Mesenchymal stem cell (in vitro differentiated cells and primary cell): ENCODE measurements at regions not wholly inside any gene's neighbourhood (a gene's known extent, or its start where the extent isn't known, plus 50 kb on each side); places are given as distances from the start of the nearest gene placed in this dataset.

Experiments
- DNase-seq: peaks from one replicate; pipeline ENCODE4 v3.0.0-alpha.2; 2013
- H2AFZ ChIP-seq: one replicate; pipeline ENCODE4 v1.6.1; 2013; ENCODE audit warnings: low read depth, mild to moderate bottlenecking, control low read depth, inconsistent platforms, low read length, moderate library complexity
- H2AK5ac ChIP-seq: 2 replicates; pipeline ENCODE4 v1.6.1; 2013; ENCODE audit warnings: low read length, moderate library complexity, mild to moderate bottlenecking, inconsistent platforms; ENCODE audit not compliant: severe bottlenecking
- H2BK120ac ChIP-seq: one replicate; pipeline ENCODE4 v1.6.1; 2013; ENCODE audit warnings: low read depth, mild to moderate bottlenecking, inconsistent platforms, low read length, moderate library complexity
- H2BK12ac ChIP-seq, 2 experiments: one replicate each; pipeline ENCODE4 v1.6.1; 2013; ENCODE audit warnings: inconsistent platforms in 2 of 2, low read length in 2 of 2, mild to moderate bottlenecking in 2 of 2, moderate library complexity in 2 of 2, control low read depth in 1 of 2
- H2BK15ac ChIP-seq: one replicate; pipeline ENCODE4 v1.6.1; 2013; ENCODE audit warnings: mild to moderate bottlenecking, low read depth, inconsistent platforms; ENCODE audit not compliant: poor library complexity, severe bottlenecking
- H2BK5ac ChIP-seq: 2 replicates; pipeline ENCODE4 v1.6.1; 2013; ENCODE audit warnings: low read depth, mild to moderate bottlenecking, low read length, control low read depth, inconsistent platforms; ENCODE audit not compliant: poor library complexity, severe bottlenecking
- H3K14ac ChIP-seq, 2 experiments: one replicate each; pipeline ENCODE4 v1.6.1; 2013; ENCODE audit warnings: inconsistent platforms in 2 of 2, low read length in 2 of 2, control low read depth in 1 of 2, mild to moderate bottlenecking in 1 of 2, moderate library complexity in 1 of 2
- H3K18ac ChIP-seq, 2 experiments: one replicate each; pipeline ENCODE4 v1.6.1; 2013; ENCODE audit warnings: inconsistent platforms in 2 of 2, low read length in 2 of 2, control low read depth in 1 of 2, low read depth in 1 of 2, mild to moderate bottlenecking in 1 of 2
- H3K23ac ChIP-seq, 2 experiments: one replicate each; pipeline ENCODE4 v1.6.1; 2013; ENCODE audit warnings: inconsistent platforms in 2 of 2, low read length in 2 of 2, mild to moderate bottlenecking in 2 of 2, moderate library complexity in 2 of 2, control low read depth in 1 of 2
- H3K27ac ChIP-seq: 2 replicates; pipeline ENCODE4 v1.5.1; 2013; ENCODE audit warnings: mild to moderate bottlenecking, moderate library complexity, low read length, control low read depth, inconsistent platforms; ENCODE audit not compliant: poor library complexity, severe bottlenecking
- H3K27me3 ChIP-seq, 2 experiments: 2 replicates each; pipeline versions ENCODE4 v1.6.1 to v1.7.0; 2013; ENCODE audit warnings: low read length in 2 of 2, mild to moderate bottlenecking in 2 of 2, moderate library complexity in 2 of 2, control low read depth in 1 of 2, inconsistent platforms in 1 of 2; ENCODE audit not compliant: control insufficient read depth in 1 of 2, insufficient read depth in 1 of 2
- H3K36me3 ChIP-seq, 2 experiments: 2 replicates each; pipeline versions ENCODE4 v1.6.1 to v1.7.0; 2013; ENCODE audit warnings: low read length in 2 of 2, control low read depth in 1 of 2, inconsistent platforms in 1 of 2, low read depth in 1 of 2, mild to moderate bottlenecking in 1 of 2; ENCODE audit not compliant: insufficient read depth in 2 of 2, control insufficient read depth in 1 of 2
- H3K4ac ChIP-seq, 2 experiments: one replicate each; pipeline ENCODE4 v1.6.1; 2013; ENCODE audit warnings: inconsistent platforms in 2 of 2, low read length in 2 of 2, mild to moderate bottlenecking in 2 of 2, moderate library complexity in 2 of 2, control low read depth in 1 of 2, low read depth in 1 of 2
- H3K4me1 ChIP-seq: 2 replicates; pipeline ENCODE4 v1.6.1; 2013; ENCODE audit warnings: low read depth, low read length, control low read depth; ENCODE audit not compliant: control insufficient read depth, insufficient read depth
- H3K4me2 ChIP-seq: 2 replicates; pipeline ENCODE4 v1.6.1; 2013; ENCODE audit warnings: low read length, mild to moderate bottlenecking, inconsistent platforms; ENCODE audit not compliant: poor library complexity, severe bottlenecking
- H3K4me3 ChIP-seq, 2 experiments: 2 replicates each; pipeline versions ENCODE4 v1.5.1 to v1.7.0; 2013; ENCODE audit warnings: low read length in 2 of 2, mild to moderate bottlenecking in 2 of 2, control low read depth in 1 of 2, low read depth in 1 of 2; ENCODE audit not compliant: insufficient read depth in 1 of 2
- H3K79me1 ChIP-seq: replicated peaks from 2 replicates; pipeline ENCODE4 v1.6.1; 2013; ENCODE audit warnings: mild to moderate bottlenecking, control low read depth, low read length, inconsistent platforms; ENCODE audit not compliant: poor library complexity, severe bottlenecking
- H3K9ac ChIP-seq: 2 replicates; pipeline ENCODE4 v1.7.0; 2013; ENCODE audit warnings: mild to moderate bottlenecking, low read length, moderate library complexity
- H3K9me3 ChIP-seq: 2 replicates; pipeline ENCODE4 v1.7.0; 2013; ENCODE audit warnings: mild to moderate bottlenecking, low read length; ENCODE audit not compliant: control insufficient read depth
- H4K8ac ChIP-seq: one replicate; pipeline ENCODE4 v1.6.1; 2013; ENCODE audit warnings: inconsistent platforms, mild to moderate bottlenecking, low read length, moderate library complexity
- H4K91ac ChIP-seq: one replicate; pipeline ENCODE4 v1.6.1; 2013; ENCODE audit warnings: mild to moderate bottlenecking, low read length, inconsistent platforms
- WGBS: methylation state at CpG from one replicate; pipeline ENCODE4 v1.1.7; 2013; ENCODE audit warnings: mixed read lengths; 5-methylcytosine and 5-hydroxymethylcytosine counted together

DNA sequence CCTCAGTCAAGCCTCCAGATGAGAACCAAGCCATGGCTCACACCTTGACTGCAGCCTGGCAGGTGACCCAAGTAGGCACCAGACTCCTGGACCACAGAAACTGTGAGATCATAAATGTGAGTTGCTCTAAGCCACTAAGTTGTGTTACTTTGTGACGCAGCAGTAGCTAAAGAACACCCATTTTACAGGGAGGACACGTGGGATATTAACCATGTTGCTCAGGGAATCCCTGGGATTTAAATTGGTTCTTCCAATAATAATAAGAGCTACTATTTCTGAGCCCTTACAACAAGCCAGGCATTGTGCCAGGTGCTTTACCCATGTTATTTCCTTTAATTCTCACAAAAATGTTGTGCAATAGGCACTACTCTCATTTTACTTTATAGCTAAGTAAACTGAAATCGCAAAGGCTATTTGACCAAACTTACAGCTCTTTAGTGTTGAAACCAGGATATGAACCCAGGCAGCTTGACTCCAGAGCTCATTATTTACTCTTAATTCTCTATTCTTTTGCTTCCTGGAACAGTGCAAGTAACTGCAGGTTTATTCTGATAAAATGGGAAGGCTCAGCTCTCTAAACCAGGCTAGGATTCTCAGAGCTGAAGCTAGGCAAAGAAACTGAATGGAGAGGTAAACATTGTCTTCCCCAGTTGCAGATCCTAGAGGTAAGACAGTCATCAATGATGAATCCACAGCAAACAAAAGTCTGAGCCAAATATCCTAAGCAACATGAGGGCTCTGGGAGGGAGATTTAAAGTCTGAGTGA, 294.4 kb downstream of the KBTBD8 start:
- no peaks in the 10 kb centered on the region for H3K36me3 ChIP-seq
- no peak overlapping the region for H4K91ac ChIP-seq
- no peak overlapping the region for H2BK12ac ChIP-seq
- H3K4me3 ChIP-seq, result no peak overlapping the region
- no peaks in the 10 kb centered on the region for H3K9me3 ChIP-seq
- no peak overlapping the region for H2BK15ac ChIP-seq
- H3K23ac ChIP-seq, result no peak overlapping the region
- H3K27ac ChIP-seq, result no peak overlapping the region
- DNase-seq, result no peak
- no peak overlapping the region for H4K8ac ChIP-seq
- no peak overlapping the region for H2AFZ ChIP-seq
- H2AK5ac ChIP-seq, result no peak overlapping the region
- H3K18ac ChIP-seq, result no peak overlapping the region
- H3K4me2 ChIP-seq, result no peak overlapping the region
- no peaks in the 10 kb centered on the region for H3K79me1 ChIP-seq
- WGBS, result 81% methylated on average over 3 of the region's 3 CpGs
- no peak overlapping the region for H3K4ac ChIP-seq
- no peaks in the 10 kb centered on the region for H3K4me1 ChIP-seq
- no peak overlapping the region for H3K9ac ChIP-seq
- no peak overlapping the region for H2BK5ac ChIP-seq
- H2BK120ac ChIP-seq, result no peak overlapping the region
- no peaks in the 10 kb centered on the region for H3K27me3 ChIP-seq
- H3K14ac ChIP-seq, result no peak overlapping the region

DNA sequence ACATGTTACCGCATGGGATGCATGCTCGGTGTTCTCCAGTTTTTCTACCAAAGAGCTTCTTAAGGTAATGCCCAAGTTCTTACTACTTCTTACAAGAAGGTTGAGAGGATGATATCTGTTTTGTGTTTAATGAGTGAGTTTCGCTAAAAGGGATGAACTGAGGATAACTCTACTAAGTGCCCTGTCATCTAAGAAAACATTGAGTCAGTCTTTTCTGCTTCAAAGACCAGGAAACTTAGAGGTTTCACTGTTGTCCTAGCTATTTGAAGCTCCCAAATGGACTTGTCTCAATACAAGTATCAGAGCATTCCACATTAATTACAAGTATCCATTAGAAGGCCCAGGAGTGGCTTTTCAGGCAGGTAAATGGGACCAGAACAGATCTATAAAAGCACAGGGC, 296.2 kb downstream of the KBTBD8 start:
- Histone ChIP-seq H3K23ac (no peak overlapping the region), H3K18ac (no peak overlapping the region), H2BK120ac (no peak overlapping the region), H3K4me3 (no peak overlapping the region), H2BK5ac (no peak overlapping the region), H3K79me1 (no peaks in the 10 kb centered on the region), H3K4ac (no peak overlapping the region), H4K8ac (no peak overlapping the region), H3K14ac (no peak overlapping the region), H4K91ac (no peak overlapping the region), H2BK15ac (no peak overlapping the region), H2AK5ac (no peak overlapping the region), H3K4me2 (no peak overlapping the region), H2BK12ac (no peak overlapping the region), H3K27ac (no peak overlapping the region), H3K9ac (no peak overlapping the region), H2AFZ (no peak overlapping the region), H3K4me1 (no peaks in the 10 kb centered on the region), H3K27me3 (no peaks in the 10 kb centered on the region), H3K9me3 (no peaks in the 10 kb centered on the region), H3K36me3 (no peaks in the 10 kb centered on the region)
- no peak for DNase-seq
- WGBS, result 63% methylated on average over 1 of the region's 3 CpGs

DNA sequence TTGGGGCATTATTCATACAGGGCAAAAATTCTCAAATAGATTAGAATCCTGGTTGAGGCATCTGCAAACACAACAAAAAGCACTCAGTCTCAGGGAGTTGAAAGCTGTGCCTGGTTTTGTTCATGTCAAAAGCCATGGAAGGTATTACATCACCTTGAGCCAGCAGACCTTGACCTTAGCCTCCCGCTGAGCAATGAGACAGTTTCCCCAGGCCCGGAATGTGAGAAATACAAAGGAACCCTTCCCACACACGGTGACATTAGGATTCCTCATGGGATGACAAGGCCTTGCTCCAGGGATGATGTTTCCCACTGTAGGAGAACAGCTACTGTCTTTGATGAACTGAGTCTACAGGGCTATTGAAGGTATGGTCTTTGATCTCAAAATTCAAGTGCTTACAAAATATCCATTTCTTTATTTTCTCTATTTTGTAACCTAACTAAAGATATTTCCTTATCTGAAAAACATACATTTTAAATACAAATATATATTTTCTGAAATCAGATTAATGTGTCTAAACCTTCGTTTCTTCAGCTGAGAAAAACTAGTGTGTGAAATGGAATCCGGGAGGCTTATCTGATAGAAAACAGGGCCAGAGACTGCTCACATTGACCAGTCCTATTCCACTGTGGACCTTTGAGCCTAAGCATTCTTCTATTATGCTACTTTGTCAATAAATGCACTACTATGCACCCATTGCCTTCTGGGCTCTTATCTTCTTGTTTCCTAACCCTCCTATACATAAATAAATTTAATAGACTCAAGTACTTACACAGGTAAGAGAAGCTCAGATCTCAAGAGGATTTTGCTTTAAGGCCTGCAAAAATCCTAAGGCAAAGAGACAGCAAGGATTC, 298.2 kb downstream of the KBTBD8 start:
- Histone ChIP-seq H4K91ac (no peak overlapping the region), H4K8ac (no peak overlapping the region), H3K4me2 (no peak overlapping the region), H3K4me1 (no peaks in the 10 kb centered on the region), H2BK15ac (no peak overlapping the region), H3K27me3 (no peaks in the 10 kb centered on the region), H3K9ac (no peak overlapping the region), H2AK5ac (no peak overlapping the region), H3K27ac (no peak overlapping the region), H2BK12ac (no peak overlapping the region), H3K23ac (no peak overlapping the region), H3K9me3 (no peaks in the 10 kb centered on the region), H3K14ac (no peak overlapping the region), H3K4me3 (no peak overlapping the region), H2AFZ (no peak overlapping the region), H3K79me1 (no peaks in the 10 kb centered on the region), H3K4ac (no peak overlapping the region), H3K36me3 (no peaks in the 10 kb centered on the region), H2BK5ac (no peak overlapping the region), H2BK120ac (no peak overlapping the region), H3K18ac (no peak overlapping the region)
- DNase-seq, result no peak
- 48% methylated on average over 4 of the region's 5 CpGs for whole genome bisulfite sequencing

DNA sequence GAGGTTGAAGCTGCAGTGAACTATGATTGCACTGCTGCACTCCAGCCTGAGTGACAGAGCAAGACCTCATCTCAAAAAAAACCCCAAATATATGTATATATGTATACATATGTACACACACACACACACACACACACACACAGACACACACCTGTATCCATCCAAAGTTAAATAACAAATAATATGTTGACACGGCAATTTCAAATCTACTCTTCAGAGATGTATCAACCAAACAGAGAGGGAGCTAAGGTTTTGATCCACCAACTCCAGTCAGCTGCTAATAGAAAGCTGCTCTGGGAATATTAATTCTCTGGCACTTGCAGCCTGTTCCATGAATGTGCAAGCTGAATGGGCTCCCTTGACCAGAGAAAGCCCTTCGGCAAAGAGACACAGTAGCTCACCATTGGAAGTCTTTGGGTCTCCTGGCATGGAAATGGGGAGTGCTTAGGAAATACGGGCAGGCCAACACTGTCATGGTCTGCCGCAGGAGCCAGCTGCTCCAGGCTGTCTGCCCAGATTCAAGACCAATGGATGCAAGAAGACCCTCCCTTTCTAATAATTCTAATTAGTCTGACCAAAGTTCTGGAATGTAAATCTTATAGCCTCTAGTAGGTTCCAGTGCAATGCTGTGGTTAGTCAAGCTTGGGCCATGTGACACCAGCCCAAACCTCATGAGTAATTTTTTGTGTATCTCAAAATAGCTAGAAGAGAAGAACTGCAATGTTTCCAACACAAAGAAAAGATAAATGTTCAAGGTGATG, 299.8 kb downstream of the KBTBD8 start:
- no peaks in the 10 kb centered on the region for H3K36me3 ChIP-seq
- no peak for DNase-seq

More for the DNA sequence above, 299.8 kb downstream of the KBTBD8 start:
- Histone ChIP-seq H3K27me3 (no peaks in the 10 kb centered on the region), H3K4me3 (no peak overlapping the region), H4K8ac (no peak overlapping the region), H3K23ac (no peak overlapping the region), H3K9me3 (no peaks in the 10 kb centered on the region), H4K91ac (no peak overlapping the region), H3K4ac (no peak overlapping the region), H3K14ac (no peak overlapping the region), H3K4me1 (no peaks in the 10 kb centered on the region), H2BK5ac (no peak overlapping the region), H3K9ac (no peak overlapping the region), H2AFZ (peak overlapping the region; percentile 42), H3K27ac (no peak overlapping the region), H2AK5ac (no peak overlapping the region), H3K18ac (no peak overlapping the region), H2BK12ac (no peak overlapping the region), H2BK120ac (no peak overlapping the region), H3K4me2 (no peak overlapping the region), H3K79me1 (no peaks in the 10 kb centered on the region), H2BK15ac (no peak overlapping the region)
- WGBS, result 87% methylated on average over 4 of the region's 4 CpGs
